Epithelial cell of esophagus (primary cell): ENCODE measurements at regions not wholly inside any gene's neighbourhood (a gene's known extent, or its start where the extent isn't known, plus 50 kb on each side); places are given as distances from the start of the nearest gene placed in this dataset.
"Not testable (repeated sequence)": the region's sequence is repeated elsewhere in the genome, so short reads cannot be mapped to it uniquely, and the experiment has no call there.

ENCODE experiments used
- DNase-seq: peaks from one replicate; pipeline ENCODE4 v3.0.0; 2010; ENCODE audit warnings: low read depth
- H3K4me3 ChIP-seq: 2 replicates; pipeline ENCODE4 v1.5.1; 2011; ENCODE audit warnings: mild to moderate bottlenecking, low read length, control low read depth
- CTCF ChIP-seq: IDR thresholded peaks from 2 replicates; pipeline ENCODE4 v1.5.1; 2011; ENCODE audit warnings: low read depth, mild to moderate bottlenecking, low read length, control low read depth, inconsistent platforms; ENCODE audit not compliant: insufficient read depth; ENCODE audit errors: missing control alignments

DNA sequence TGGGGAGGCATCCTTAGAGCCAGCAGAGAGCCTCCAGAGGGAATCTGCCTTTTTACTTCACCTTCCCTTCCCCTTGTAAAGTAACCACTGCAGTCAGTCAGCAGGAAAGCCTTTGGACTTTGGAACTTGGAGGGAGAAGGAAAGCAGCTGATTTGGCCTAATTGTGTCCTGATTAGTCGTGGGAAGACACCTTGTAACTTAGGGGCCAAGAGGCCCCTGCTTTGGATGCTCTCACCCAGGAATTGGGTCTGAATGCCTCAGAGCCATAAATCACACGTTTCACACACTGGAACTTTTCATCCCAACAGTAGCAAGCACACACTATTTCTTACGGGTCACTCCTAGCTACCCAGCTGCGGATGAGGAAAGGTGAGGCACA is 81.0 kb upstream of the PPM1B start:
- TF ChIP-seq CTCF = no peak
- no peak for DNase-seq
- no peak overlapping the region for H3K4me3 ChIP-seq

DNA sequence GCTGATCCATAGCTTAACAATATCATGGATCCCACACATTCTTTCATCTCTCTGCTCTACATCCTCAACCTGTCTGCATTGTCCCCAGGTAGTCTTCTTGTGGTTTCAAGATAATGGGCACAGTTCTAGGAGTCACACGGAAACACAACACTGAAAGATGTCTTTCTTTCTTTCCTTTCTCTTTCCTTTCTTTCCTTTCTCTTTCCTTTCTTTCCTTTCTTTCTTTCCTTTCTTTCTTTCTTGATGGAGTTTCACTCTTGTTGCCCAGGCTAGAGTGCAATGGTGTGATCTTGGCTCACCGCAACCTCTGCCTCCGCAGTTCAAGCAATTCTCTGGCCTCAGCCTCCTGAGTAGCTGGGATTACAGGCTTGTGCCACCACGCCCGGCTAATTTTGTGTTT is 76.2 kb upstream of the PPM1B start:
- not testable (repeated sequence) for H3K4me3 ChIP-seq, DNase-seq

- TF ChIP-seq CTCF = no peak
- DNase-seq = no peak
Measured at GRCh38 chr2:44093970-44094369, 74.7 kb upstream of the PPM1B start.

GRCh38 chr2:44097322-44097907 is 71.3 kb upstream of the PPM1B start:
- DNase-seq = no peak
- TF ChIP-seq CTCF = no peak

More at GRCh38 chr2:44093970-44094369, 74.7 kb upstream of the PPM1B start:
- no peak overlapping the region for H3K4me3 ChIP-seq

DNA sequence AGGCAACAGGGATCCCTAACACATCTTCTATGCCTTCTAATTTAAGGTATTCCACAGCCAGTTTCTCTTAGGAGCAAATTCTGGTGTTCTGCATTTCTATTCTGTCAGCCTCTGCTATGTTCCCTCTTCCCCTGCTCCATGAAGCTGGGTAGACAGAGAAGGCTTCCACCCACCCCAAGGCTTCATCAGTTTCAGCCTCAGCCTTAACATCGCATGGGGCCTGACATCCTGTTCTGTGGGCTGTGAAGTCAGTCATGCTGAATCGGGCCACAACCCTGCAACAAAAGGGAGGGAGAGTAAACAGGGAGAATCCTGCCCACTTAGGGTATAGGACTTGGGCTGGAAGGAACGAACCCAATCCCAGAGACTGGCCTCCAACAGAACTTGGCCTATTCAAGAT is 70.6 kb upstream of the PPM1B start:
- no peak overlapping the region for H3K4me3 ChIP-seq
- no peak for TF ChIP-seq CTCF
- DNase-seq = no peak

More at GRCh38 chr2:44097322-44097907, 71.3 kb upstream of the PPM1B start:
- H3K4me3 ChIP-seq = no peak overlapping the region

GRCh38 chr2:44098891-44099290 is 69.8 kb upstream of the PPM1B start:
- no peak for DNase-seq
- H3K4me3 ChIP-seq = no peak overlapping the region
- no peak for TF ChIP-seq CTCF

DNA sequence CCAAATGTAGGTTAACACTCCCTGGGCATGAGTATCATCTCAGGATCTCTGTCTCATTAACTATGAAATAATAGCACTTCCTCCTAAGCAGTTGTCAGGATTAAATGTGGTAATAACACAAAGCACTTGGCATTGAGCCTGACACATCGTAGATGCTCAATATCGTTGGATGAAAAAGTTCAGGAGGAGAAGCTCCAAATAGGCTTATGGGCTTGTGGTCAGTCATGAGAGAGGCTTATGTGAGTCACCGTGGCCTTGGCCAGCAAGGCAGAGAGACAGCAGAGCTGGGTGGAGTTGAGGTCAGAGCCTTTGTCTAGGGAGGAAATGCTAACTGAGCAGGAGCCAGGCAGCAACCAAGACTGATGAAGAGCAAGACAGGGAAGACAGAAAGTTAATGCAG is 68.3 kb upstream of the PPM1B start:
- peak; percentile 13 for DNase-seq
- H3K4me3 ChIP-seq = no peak overlapping the region

More for the DNA sequence above, 68.3 kb upstream of the PPM1B start:
- TF ChIP-seq CTCF = no peak
